Mesendoderm (in vitro differentiated cells): ENCODE measurements at regions not wholly inside any gene's neighbourhood (a gene's known extent, or its start where the extent isn't known, plus 50 kb on each side); places are given as distances from the start of the nearest gene placed in this dataset.
"Not testable (repeated sequence)": the region's sequence is repeated elsewhere in the genome, so short reads cannot be mapped to it uniquely, and the experiment has no call there.

Experiments used
- DNase-seq: peaks from one replicate; pipeline ENCODE4 v3.0.0; 2013
- H2AK5ac ChIP-seq: 2 replicates; pipeline ENCODE4 v1.6.1; 2013; ENCODE audit warnings: low read length, inconsistent platforms
- H2BK120ac ChIP-seq: 2 replicates; pipeline ENCODE4 v1.6.1; 2013; ENCODE audit warnings: low read depth, mild to moderate bottlenecking, low read length, moderate library complexity, mixed read lengths
- H2BK15ac ChIP-seq: replicated peaks from 2 replicates; pipeline ENCODE4 v1.6.1; 2013; ENCODE audit warnings: low read depth, mild to moderate bottlenecking, moderate library complexity
- H2BK5ac ChIP-seq: 2 replicates; pipeline ENCODE4 v1.6.1; 2013; ENCODE audit warnings: low read length, inconsistent platforms
- H3K18ac ChIP-seq: 2 replicates; pipeline ENCODE4 v1.6.1; 2013; ENCODE audit warnings: mild to moderate bottlenecking, low read length, mixed read lengths
- H3K23ac ChIP-seq: one replicate; pipeline ENCODE4 v1.6.1; 2013; ENCODE audit warnings: low read length
- H3K27ac ChIP-seq: 2 replicates; pipeline ENCODE4 v1.5.1; 2013; ENCODE audit warnings: low read depth, mild to moderate bottlenecking, inconsistent platforms, low read length, moderate library complexity
- H3K27me3 ChIP-seq: 2 replicates; pipeline ENCODE4 v1.6.1; 2013; ENCODE audit warnings: low read length, control low read depth, mild to moderate bottlenecking, inconsistent platforms; ENCODE audit not compliant: insufficient read depth, poor library complexity
- H3K36me3 ChIP-seq: 2 replicates; pipeline ENCODE4 v1.6.1; 2013; ENCODE audit warnings: low read length, inconsistent platforms; ENCODE audit not compliant: control insufficient read depth, insufficient read depth
- H3K4ac ChIP-seq: one replicate; pipeline ENCODE4 v1.6.1; 2013; ENCODE audit warnings: low read depth, mild to moderate bottlenecking, low read length, moderate library complexity
- H3K4me1 ChIP-seq: 2 replicates; pipeline ENCODE4 v1.6.1; 2013; ENCODE audit warnings: low read depth, low read length, inconsistent platforms; ENCODE audit not compliant: control insufficient read depth
- H3K4me2 ChIP-seq: 2 replicates; pipeline ENCODE4 v1.6.1; 2013; ENCODE audit warnings: low read length
- H3K4me3 ChIP-seq: 2 replicates; pipeline ENCODE4 v1.5.1; 2013; ENCODE audit warnings: mild to moderate bottlenecking, low read length
- H3K56ac ChIP-seq: one replicate; pipeline ENCODE4 v1.6.1; 2013; ENCODE audit warnings: low read length
- H3K79me1 ChIP-seq: 2 replicates; pipeline ENCODE4 v1.6.1; 2013; ENCODE audit warnings: low read length, inconsistent platforms
- H3K79me2 ChIP-seq: 2 replicates; pipeline ENCODE4 v1.6.1; 2013; ENCODE audit warnings: mild to moderate bottlenecking, low read length; ENCODE audit not compliant: control insufficient read depth, insufficient read depth
- H3K9ac ChIP-seq: 2 replicates; pipeline ENCODE4 v1.6.1; 2013; ENCODE audit warnings: low read length, inconsistent platforms
- H4K5ac ChIP-seq: one replicate; pipeline ENCODE4 v1.6.1; 2013; ENCODE audit warnings: low read length
- H4K8ac ChIP-seq: one replicate; pipeline ENCODE4 v1.6.1; 2013; ENCODE audit warnings: low read depth, mild to moderate bottlenecking, control low read depth, low read length, moderate library complexity
- WGBS: extraction: QIAGEN DNeasy Blood & Tissue Kit; methylation state at CpG from one replicate; pipeline ENCODE4 v1.1.7; 2013; ENCODE audit warnings: low lambda C conversion rate, missing lambda C conversion rate; ENCODE audit not compliant: insufficient coverage; ENCODE audit errors: extremely low coverage; 5-methylcytosine and 5-hydroxymethylcytosine counted together

DNA sequence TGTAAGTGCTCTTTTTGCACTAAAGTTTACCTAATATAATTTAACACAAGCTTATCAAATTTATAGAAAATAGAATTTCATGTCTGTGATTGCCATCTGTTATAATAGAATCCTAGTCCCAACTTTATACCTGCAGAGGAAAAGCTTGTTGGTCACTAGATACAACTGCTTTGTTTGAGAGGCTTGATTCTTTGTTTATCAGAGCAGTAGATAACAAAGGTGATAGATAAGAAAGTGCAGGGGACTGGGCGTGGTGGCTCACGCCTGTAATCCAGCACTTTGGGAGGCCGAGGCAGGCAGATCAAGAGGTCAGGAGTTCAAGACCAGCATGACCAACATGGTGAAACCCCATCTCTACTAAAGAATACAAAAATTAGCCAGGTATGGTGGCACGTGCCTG is 528.0 kb downstream of the STK39 start:
- Histone ChIP-seq H3K36me3 (no peaks in the 10 kb centered on the region), H3K4me1 (no peaks in the 10 kb centered on the region), H3K9ac (no peak overlapping the region), H3K4me3 (no peak overlapping the region), H3K79me2 (no peaks in the 10 kb centered on the region), H2BK5ac (no peak overlapping the region), H4K8ac (no peak overlapping the region), H3K56ac (no peak overlapping the region), H3K4ac (no peak overlapping the region), H3K18ac (no peak overlapping the region), H2BK120ac (no peak overlapping the region), H2BK15ac (no peak overlapping the region), H2AK5ac (no peak overlapping the region), H3K27ac (no peak overlapping the region), H3K79me1 (no peaks in the 10 kb centered on the region), H3K4me2 (no peak overlapping the region), H3K27me3 (no peaks in the 10 kb centered on the region), H4K5ac (no peak overlapping the region), H3K23ac (no peak overlapping the region)
- peak; percentile 63 for DNase-seq
- WGBS: no CpG with 5 or more reads among the region's 4 CpGs

DNA sequence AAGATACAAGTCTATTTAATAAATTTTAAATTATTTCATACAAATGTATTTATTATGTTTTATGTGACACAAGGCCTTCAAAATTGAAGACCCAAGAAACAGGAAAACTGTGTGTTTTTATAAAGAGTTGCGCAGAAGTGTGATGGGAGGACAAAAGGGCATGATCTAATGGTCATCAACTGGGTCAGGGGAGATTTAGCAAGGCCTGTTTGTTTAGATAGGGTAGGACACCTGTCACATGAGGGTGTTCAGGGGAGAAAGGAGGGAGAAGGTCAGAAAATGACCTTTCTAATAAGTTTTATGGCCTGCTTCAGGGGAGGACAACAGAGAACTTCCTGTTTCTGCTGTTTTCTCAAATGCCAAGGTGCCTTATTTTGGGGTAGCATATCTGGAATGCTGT is 528.8 kb downstream of the STK39 start:
- H3K4ac ChIP-seq: no peak overlapping the region
- no peaks in the 10 kb centered on the region for H3K36me3 ChIP-seq
- WGBS: no CpG with 5 or more reads among the region's 1 CpG
- H3K4me3 ChIP-seq: no peak overlapping the region
- H4K5ac ChIP-seq: no peak overlapping the region
- H3K27me3 ChIP-seq: no peaks in the 10 kb centered on the region
- H3K56ac ChIP-seq: no peak overlapping the region
- no peak overlapping the region for H3K18ac ChIP-seq
- H3K79me1 ChIP-seq: no peaks in the 10 kb centered on the region
- no peak for DNase-seq
- no peak overlapping the region for H4K8ac ChIP-seq
- no peak overlapping the region for H2BK120ac ChIP-seq
- no peak overlapping the region for H3K4me2 ChIP-seq
- H3K27ac ChIP-seq: no peak overlapping the region
- H2AK5ac ChIP-seq: no peak overlapping the region
- no peak overlapping the region for H3K9ac ChIP-seq
- no peak overlapping the region for H2BK15ac ChIP-seq
- H2BK5ac ChIP-seq: no peak overlapping the region
- H3K4me1 ChIP-seq: no peaks in the 10 kb centered on the region
- no peak overlapping the region for H3K23ac ChIP-seq
- H3K79me2 ChIP-seq: no peaks in the 10 kb centered on the region

DNA sequence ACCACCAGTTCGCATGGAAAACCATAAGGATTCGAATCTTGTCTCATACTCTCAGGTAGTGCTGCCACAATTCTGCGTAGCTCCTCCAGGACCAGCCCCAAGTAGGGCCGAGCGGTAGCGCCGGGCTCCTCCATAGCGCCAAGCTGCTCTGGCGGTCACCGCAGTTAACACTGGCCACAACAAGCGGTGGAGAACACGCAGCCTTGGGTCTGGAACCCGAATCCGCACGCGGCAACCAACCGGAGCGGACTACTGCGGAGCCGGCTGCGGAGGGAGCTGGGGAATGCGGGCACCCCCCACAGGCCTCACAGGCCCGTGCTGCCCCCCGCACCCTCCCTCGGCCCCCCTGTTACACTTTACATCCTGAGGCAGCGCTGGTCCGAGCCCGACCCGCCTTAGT is 531.5 kb downstream of the STK39 start:
- Histone ChIP-seq H4K8ac (no peak overlapping the region), H3K4me2 (no peak overlapping the region), H2AK5ac (no peak overlapping the region), H3K36me3 (no peaks in the 10 kb centered on the region), H3K23ac (no peak overlapping the region), H3K18ac (no peak overlapping the region), H2BK5ac (no peak overlapping the region), H3K27me3 (no peaks in the 10 kb centered on the region), H3K4me3 (no peak overlapping the region), H3K79me2 (no peaks in the 10 kb centered on the region), H3K56ac (no peak overlapping the region), H3K4ac (no peak overlapping the region), H2BK120ac (no peak overlapping the region), H4K5ac (no peak overlapping the region), H3K9ac (no peak overlapping the region), H3K27ac (no peak overlapping the region), H2BK15ac (no peak overlapping the region), H3K4me1 (no peaks in the 10 kb centered on the region), H3K79me1 (no peaks in the 10 kb centered on the region)
- WGBS: no CpG with 5 or more reads among the region's 29 CpGs
- DNase-seq: no peak

DNA sequence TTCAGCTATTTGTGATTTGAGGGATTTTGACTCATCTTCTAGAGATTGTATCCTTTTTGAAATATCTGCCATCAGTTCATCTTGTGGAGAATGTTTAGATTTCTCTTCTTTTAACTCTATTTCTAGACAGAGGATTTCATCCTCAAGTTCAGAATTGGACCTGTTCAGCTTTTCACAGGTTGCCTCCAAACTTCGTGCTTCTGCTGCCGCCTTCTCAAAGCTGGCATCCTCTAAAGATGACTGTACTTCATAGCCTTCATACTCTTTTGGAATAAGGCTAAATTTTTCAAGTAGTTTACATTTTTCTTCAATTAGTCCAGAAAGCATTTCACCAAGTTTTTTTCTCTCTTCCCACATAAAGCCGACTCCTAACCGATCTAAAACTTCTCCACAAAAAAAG is 531.9 kb downstream of the STK39 start:
- H2AK5ac ChIP-seq, H3K18ac ChIP-seq, DNase-seq, H3K4me2 ChIP-seq, H3K4me3 ChIP-seq, H3K27ac ChIP-seq, H2BK15ac ChIP-seq, H3K4me1 ChIP-seq, H4K8ac ChIP-seq, H2BK5ac ChIP-seq, H2BK120ac ChIP-seq, H3K27me3 ChIP-seq, H3K4ac ChIP-seq, H3K79me1 ChIP-seq, H3K23ac ChIP-seq, H4K5ac ChIP-seq, H3K9ac ChIP-seq, H3K79me2 ChIP-seq, H3K56ac ChIP-seq, H3K36me3 ChIP-seq: not testable (repeated sequence)
- WGBS: no CpG with 5 or more reads among the region's 4 CpGs

DNA sequence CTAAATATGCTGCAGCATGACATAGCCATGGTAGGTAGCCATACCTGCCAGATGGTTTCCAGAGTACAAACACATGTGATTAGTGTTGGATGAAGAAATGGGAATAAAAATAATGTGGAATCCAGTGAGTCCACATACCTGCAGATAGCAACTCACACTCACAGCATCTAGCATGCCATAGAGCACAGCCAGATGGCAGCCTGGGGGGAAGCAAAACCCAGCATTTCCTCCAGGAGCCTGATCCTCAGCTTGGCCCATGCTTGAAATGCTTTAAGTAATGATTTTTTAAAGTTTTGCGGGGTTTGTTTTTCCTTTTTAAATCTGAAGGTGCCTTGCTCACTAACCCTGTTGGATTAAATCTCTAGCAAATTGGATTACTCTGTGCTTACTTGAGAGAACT is 535.1 kb downstream of the STK39 start:
- no peak overlapping the region for H2BK5ac ChIP-seq
- H3K9ac ChIP-seq: no peak overlapping the region
- no peak overlapping the region for H4K5ac ChIP-seq
- peak overlapping the region; percentile 36 for H3K27ac ChIP-seq
- no peaks in the 10 kb centered on the region for H3K36me3 ChIP-seq
- no peaks in the 10 kb centered on the region for H3K4me1 ChIP-seq
- H3K4ac ChIP-seq: no peak overlapping the region
- WGBS: no CpG with 5 or more reads among the region's 1 CpG
- H3K79me1 ChIP-seq: no peaks in the 10 kb centered on the region
- H2AK5ac ChIP-seq: no peak overlapping the region
- H4K8ac ChIP-seq: no peak overlapping the region
- no peak overlapping the region for H3K18ac ChIP-seq
- H3K4me3 ChIP-seq: no peak overlapping the region
- DNase-seq: peak; percentile 41
- H3K27me3 ChIP-seq: no peaks in the 10 kb centered on the region
- H3K23ac ChIP-seq: no peak overlapping the region
- no peaks in the 10 kb centered on the region for H3K79me2 ChIP-seq
- H2BK120ac ChIP-seq: no peak overlapping the region
- no peak overlapping the region for H3K4me2 ChIP-seq
- H3K56ac ChIP-seq: no peak overlapping the region
- H2BK15ac ChIP-seq: no peak overlapping the region

DNA sequence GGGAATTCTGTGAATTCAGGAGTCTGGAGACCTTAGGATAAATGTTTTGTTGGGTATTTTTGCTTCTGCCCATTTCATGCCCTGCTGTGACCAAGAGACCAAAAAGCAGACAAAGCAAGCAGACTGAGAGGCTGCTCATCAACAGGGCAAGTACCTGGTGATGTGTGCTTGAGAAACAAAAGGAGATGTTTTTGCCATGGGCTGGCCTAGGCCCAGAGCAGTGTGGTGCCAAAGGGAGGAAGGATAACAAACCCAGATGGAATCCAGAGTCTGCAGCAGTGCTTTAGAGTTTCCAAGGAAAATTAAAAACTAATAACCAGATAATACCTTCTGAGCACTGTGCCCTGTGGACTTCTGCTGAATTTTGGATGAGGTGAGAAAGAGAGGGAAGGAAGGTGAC is 538.4 kb downstream of the STK39 start:
- no peak overlapping the region for H2BK5ac ChIP-seq
- H3K56ac ChIP-seq: no peak overlapping the region
- no peaks in the 10 kb centered on the region for H3K4me1 ChIP-seq
- H3K79me2 ChIP-seq: no peaks in the 10 kb centered on the region
- H3K18ac ChIP-seq: no peak overlapping the region
- H2AK5ac ChIP-seq: no peak overlapping the region
- no peak overlapping the region for H3K4ac ChIP-seq
- no peak overlapping the region for H3K4me2 ChIP-seq
- no peak overlapping the region for H3K23ac ChIP-seq
- no peaks in the 10 kb centered on the region for H3K36me3 ChIP-seq
- H4K5ac ChIP-seq: no peak overlapping the region
- no peak for DNase-seq
- H2BK120ac ChIP-seq: no peak overlapping the region
- no peaks in the 10 kb centered on the region for H3K79me1 ChIP-seq
- H3K27me3 ChIP-seq: no peaks in the 10 kb centered on the region
- H3K9ac ChIP-seq: no peak overlapping the region
- H3K4me3 ChIP-seq: no peak overlapping the region
- no peak overlapping the region for H4K8ac ChIP-seq
- no peak overlapping the region for H3K27ac ChIP-seq
- no peak overlapping the region for H2BK15ac ChIP-seq
